AG09309 (cell line): ENCODE measurements at regions not wholly inside any gene's neighbourhood (a gene's known extent, or its start where the extent isn't known, plus 50 kb on each side); places are given as distances from the start of the nearest gene placed in this dataset.

Source experiments
- DNase-seq: peaks from one replicate; pipeline ENCODE4 v3.0.0-alpha.2; 2010; ENCODE audit warnings: low read depth
- H3K4me3 ChIP-seq: 2 replicates; pipeline ENCODE4 v1.5.1; 2011; ENCODE audit warnings: mild to moderate bottlenecking, low read depth, low read length, moderate library complexity; ENCODE audit not compliant: control insufficient read depth
- CTCF ChIP-seq: IDR thresholded peaks from 2 replicates; pipeline ENCODE4 v1.5.1; 2011; ENCODE audit warnings: mild to moderate bottlenecking, low read depth, low read length, inconsistent platforms; ENCODE audit not compliant: insufficient read depth, control insufficient read depth; ENCODE audit errors: missing control alignments

- no peak overlapping the region for H3K4me3 ChIP-seq
- no peak for TF ChIP-seq CTCF
- DNase-seq, result no peak
These were observed 224.1 kb downstream of the PAX3 start for GRCh38 chr2:222074674-222075073.

- H3K4me3 ChIP-seq, result no peak overlapping the region
- no peak for TF ChIP-seq CTCF
- DNase-seq, result no peak
These were observed 226.9 kb downstream of the PAX3 start for GRCh38 chr2:222071911-222072310.

GRCh38 chr2:222064286-222064685 lies 234.5 kb downstream of the PAX3 start:
- DNase-seq, result no peak

GRCh38 chr2:222058819-222059445 lies 239.9 kb downstream of the PAX3 start:
- no peak overlapping the region for H3K4me3 ChIP-seq
- DNase-seq, result no peak
- no peak for TF ChIP-seq CTCF

More at GRCh38 chr2:222064286-222064685, 234.5 kb downstream of the PAX3 start:
- H3K4me3 ChIP-seq, result no peak overlapping the region
- TF ChIP-seq CTCF, result no peak

- no peak overlapping the region for H3K4me3 ChIP-seq
- TF ChIP-seq CTCF, result peak; percentile 57
- DNase-seq, result no peak
These were observed 241.3 kb downstream of the PAX3 start for GRCh38 chr2:222057347-222058073.

GRCh38 chr2:222055328-222055727 lies 243.5 kb downstream of the PAX3 start:
- TF ChIP-seq CTCF, result no peak
- no peak overlapping the region for H3K4me3 ChIP-seq
- no peak for DNase-seq
